H1 (cell line): ENCODE measurements at regions not wholly inside any gene's neighbourhood (a gene's known extent, or its start where the extent isn't known, plus 50 kb on each side); places are given as distances from the start of the nearest gene placed in this dataset.

ENCODE experiments used
- EGR1 ChIP-seq: IDR thresholded peaks from 2 replicates; pipeline ENCODE4 v1.6.1; 2011; ENCODE audit warnings: low read depth, low read length, borderline replicate concordance

DNA sequence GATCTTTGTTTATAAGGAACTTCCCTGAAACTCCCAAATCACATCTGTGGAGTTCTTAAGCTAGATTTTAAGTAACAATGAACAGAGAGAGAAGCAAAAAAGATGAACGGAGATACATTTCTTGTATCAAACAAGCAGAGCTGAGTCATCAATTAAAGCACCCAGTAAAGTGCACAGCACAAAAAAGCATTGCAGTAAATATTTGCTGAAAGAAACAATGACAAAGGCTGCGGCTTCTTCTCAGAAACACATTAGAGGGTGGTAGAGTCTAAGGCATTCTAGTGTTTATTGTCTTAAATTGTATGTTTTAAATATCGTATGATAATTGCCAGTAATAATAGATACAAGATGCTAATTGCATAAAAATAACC, 941.6 kb upstream of the CHORDC1 start (continued):
- TF ChIP-seq EGR1: no peak
